ENCODE measurements at regions not wholly inside any gene's neighbourhood (a gene's known extent, or its start where the extent isn't known, plus 50 kb on each side); places are given as distances from the start of the nearest gene placed in this dataset.

GRCh38 chr7:67306331-67306730 is 309.7 kb downstream of the TYW1 start:
- TF ChIP-seq, protein P1, sequence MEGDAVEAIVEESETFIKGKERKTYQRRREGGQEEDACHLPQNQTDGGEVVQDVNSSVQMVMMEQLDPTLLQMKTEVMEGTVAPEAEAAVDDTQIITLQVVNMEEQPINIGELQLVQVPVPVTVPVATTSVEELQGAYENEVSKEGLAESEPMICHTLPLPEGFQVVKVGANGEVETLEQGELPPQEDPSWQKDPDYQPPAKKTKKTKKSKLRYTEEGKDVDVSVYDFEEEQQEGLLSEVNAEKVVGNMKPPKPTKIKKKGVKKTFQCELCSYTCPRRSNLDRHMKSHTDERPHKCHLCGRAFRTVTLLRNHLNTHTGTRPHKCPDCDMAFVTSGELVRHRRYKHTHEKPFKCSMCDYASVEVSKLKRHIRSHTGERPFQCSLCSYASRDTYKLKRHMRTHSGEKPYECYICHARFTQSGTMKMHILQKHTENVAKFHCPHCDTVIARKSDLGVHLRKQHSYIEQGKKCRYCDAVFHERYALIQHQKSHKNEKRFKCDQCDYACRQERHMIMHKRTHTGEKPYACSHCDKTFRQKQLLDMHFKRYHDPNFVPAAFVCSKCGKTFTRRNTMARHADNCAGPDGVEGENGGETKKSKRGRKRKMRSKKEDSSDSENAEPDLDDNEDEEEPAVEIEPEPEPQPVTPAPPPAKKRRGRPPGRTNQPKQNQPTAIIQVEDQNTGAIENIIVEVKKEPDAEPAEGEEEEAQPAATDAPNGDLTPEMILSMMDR (conservative IDR thresholded peaks at IDR 0.05 in 1 of 2, IDR thresholded peaks at IDR 0.05 in 1 of 2; ENCODE audit: low read depth in 1 of 2, low read length in 2 of 2): no peak
- TF ChIP-seq EZH2 (IDR thresholded peaks at IDR 0.05; ENCODE audit: low read length, missing control alignments): no peak

All from fibroblast of lung (primary cell).